ENCODE measurements at regions not wholly inside any gene's neighbourhood (a gene's known extent, or its start where the extent isn't known, plus 50 kb on each side); places are given as distances from the start of the nearest gene placed in this dataset.

- Mint-ChIP-seq H3K27ac (no peak overlapping the region), H3K9me3 (peaks cover 4% of the 10 kb centered on the region), H3K4me3 (no peak overlapping the region), H3K36me3 (no peaks in the 10 kb centered on the region), H3K27me3 (no peaks in the 10 kb centered on the region), H3K4me1 (no peaks in the 10 kb centered on the region)
- DNase-seq (ENCODE audit: low spot score in 2 of 2) (no peak), ATAC-seq (ENCODE audit: low read depth) (no peak)
Observed at GRCh38 chr18:42211201-42211600, 256.2 kb downstream of the PIK3C3 start.

GRCh38 chr18:42222557-42222956 is 267.5 kb downstream of the PIK3C3 start:
- DNase-seq (ENCODE audit: low spot score in 2 of 2): no peak
- H3K4me1 Mint-ChIP-seq: no peaks in the 10 kb centered on the region
- no peak for ATAC-seq (ENCODE audit: low read depth)
- no peak overlapping the region for H3K27ac Mint-ChIP-seq
- peaks cover 2% of the 10 kb centered on the region for H3K36me3 Mint-ChIP-seq
- no peaks in the 10 kb centered on the region for H3K27me3 Mint-ChIP-seq
- no peaks in the 10 kb centered on the region for H3K9me3 Mint-ChIP-seq
- no peak overlapping the region for H3K4me3 Mint-ChIP-seq

- Mint-ChIP-seq H3K27me3 (no peaks in the 10 kb centered on the region), H3K9me3 (no peaks in the 10 kb centered on the region), H3K4me1 (peaks cover 4% of the 10 kb centered on the region), H3K27ac (no peak overlapping the region), H3K36me3 (no peaks in the 10 kb centered on the region), H3K4me3 (no peak overlapping the region)
- ATAC-seq (ENCODE audit: low read depth) (no peak), DNase-seq (ENCODE audit: low spot score in 2 of 2) (no peak)
Observed at GRCh38 chr18:42228581-42228980, 273.5 kb downstream of the PIK3C3 start.

GRCh38 chr18:42229211-42230210 is 274.5 kb downstream of the PIK3C3 start:
- H3K4me3 Mint-ChIP-seq: no peak overlapping the region
- no peaks in the 10 kb centered on the region for H3K36me3 Mint-ChIP-seq
- H3K4me1 Mint-ChIP-seq: peaks cover 4% of the 10 kb centered on the region
- ATAC-seq (ENCODE audit: low read depth) (peak; percentile 72), DNase-seq (ENCODE audit: low spot score in 2 of 2) (no peak)
- H3K27me3 Mint-ChIP-seq: no peaks in the 10 kb centered on the region
- H3K27ac Mint-ChIP-seq: no peak overlapping the region
- H3K9me3 Mint-ChIP-seq: no peaks in the 10 kb centered on the region

GRCh38 chr18:42230636-42231035 is 275.6 kb downstream of the PIK3C3 start:
- Mint-ChIP-seq H3K27ac (no peak overlapping the region), H3K27me3 (no peaks in the 10 kb centered on the region), H3K9me3 (no peaks in the 10 kb centered on the region), H3K4me1 (peaks cover 4% of the 10 kb centered on the region), H3K4me3 (no peak overlapping the region), H3K36me3 (no peaks in the 10 kb centered on the region)
- no peak for ATAC-seq (ENCODE audit: low read depth)
- DNase-seq (ENCODE audit: low spot score in 2 of 2): no peak

GRCh38 chr18:42231284-42231683 is 276.2 kb downstream of the PIK3C3 start:
- H3K4me3 Mint-ChIP-seq: no peak overlapping the region

GRCh38 chr18:42231796-42232195 is 276.8 kb downstream of the PIK3C3 start:
- ATAC-seq (ENCODE audit: low read depth) (no peak), DNase-seq (ENCODE audit: low spot score in 2 of 2) (no peak)
- H3K27me3 Mint-ChIP-seq: no peaks in the 10 kb centered on the region
- H3K4me1 Mint-ChIP-seq: peaks cover 4% of the 10 kb centered on the region
- no peaks in the 10 kb centered on the region for H3K36me3 Mint-ChIP-seq
- H3K27ac Mint-ChIP-seq: no peak overlapping the region
- no peaks in the 10 kb centered on the region for H3K9me3 Mint-ChIP-seq
- H3K4me3 Mint-ChIP-seq: no peak overlapping the region

More at GRCh38 chr18:42231284-42231683, 276.2 kb downstream of the PIK3C3 start:
- no peak for DNase-seq (ENCODE audit: low spot score in 2 of 2)
- Mint-ChIP-seq H3K27ac (no peak overlapping the region), H3K36me3 (no peaks in the 10 kb centered on the region), H3K9me3 (no peaks in the 10 kb centered on the region), H3K4me1 (peaks cover 4% of the 10 kb centered on the region), H3K27me3 (no peaks in the 10 kb centered on the region)
- ATAC-seq (ENCODE audit: low read depth): no peak

- Mint-ChIP-seq H3K4me1 (peaks cover 4% of the 10 kb centered on the region), H3K27me3 (no peaks in the 10 kb centered on the region), H3K36me3 (no peaks in the 10 kb centered on the region), H3K4me3 (no peak overlapping the region), H3K9me3 (no peaks in the 10 kb centered on the region), H3K27ac (no peak overlapping the region)
- ATAC-seq (ENCODE audit: low read depth) (no peak), DNase-seq (ENCODE audit: low spot score in 2 of 2) (no peak)
Observed at GRCh38 chr18:42233908-42234307, 278.9 kb downstream of the PIK3C3 start.

GRCh38 chr18:42242758-42243157 is 287.7 kb downstream of the PIK3C3 start:
- DNase-seq (ENCODE audit: low spot score in 2 of 2): no peak
- no peaks in the 10 kb centered on the region for H3K36me3 Mint-ChIP-seq
- H3K9me3 Mint-ChIP-seq: no peaks in the 10 kb centered on the region
- no peaks in the 10 kb centered on the region for H3K27me3 Mint-ChIP-seq
- ATAC-seq (ENCODE audit: low read depth): no peak
- H3K4me1 Mint-ChIP-seq: no peaks in the 10 kb centered on the region
- H3K4me3 Mint-ChIP-seq: no peak overlapping the region
- H3K27ac Mint-ChIP-seq: no peak overlapping the region

GRCh38 chr18:42245137-42245536 is 290.1 kb downstream of the PIK3C3 start:
- Mint-ChIP-seq H3K36me3 (no peaks in the 10 kb centered on the region), H3K27me3 (no peaks in the 10 kb centered on the region), H3K4me3 (no peak overlapping the region), H3K9me3 (no peaks in the 10 kb centered on the region), H3K27ac (no peak overlapping the region), H3K4me1 (no peaks in the 10 kb centered on the region)
- ATAC-seq (ENCODE audit: low read depth): no peak
- no peak for DNase-seq (ENCODE audit: low spot score in 2 of 2)

GRCh38 chr18:42255908-42256765 is 301.1 kb downstream of the PIK3C3 start:
- Mint-ChIP-seq H3K4me1 (no peaks in the 10 kb centered on the region), H3K9me3 (peaks cover 2% of the 10 kb centered on the region), H3K27me3 (peaks cover 11% of the 10 kb centered on the region), H3K4me3 (no peak overlapping the region), H3K36me3 (no peaks in the 10 kb centered on the region), H3K27ac (no peak overlapping the region)
- no peak for ATAC-seq (ENCODE audit: low read depth)
- DNase-seq (ENCODE audit: low spot score in 2 of 2): no peak

GRCh38 chr18:42258301-42258965 is 303.4 kb downstream of the PIK3C3 start:
- no peak overlapping the region for H3K4me3 Mint-ChIP-seq

GRCh38 chr18:42261731-42262130 is 306.7 kb downstream of the PIK3C3 start:
- no peak overlapping the region for H3K27ac Mint-ChIP-seq

More at GRCh38 chr18:42258301-42258965, 303.4 kb downstream of the PIK3C3 start:
- Mint-ChIP-seq H3K27me3 (peaks cover 11% of the 10 kb centered on the region), H3K27ac (no peak overlapping the region), H3K9me3 (no peaks in the 10 kb centered on the region), H3K36me3 (no peaks in the 10 kb centered on the region), H3K4me1 (no peaks in the 10 kb centered on the region)
- ATAC-seq (ENCODE audit: low read depth) (no peak), DNase-seq (ENCODE audit: low spot score in 2 of 2) (no peak)

GRCh38 chr18:42264497-42264896 is 309.5 kb downstream of the PIK3C3 start:
- DNase-seq (ENCODE audit: low spot score in 2 of 2) (no peak), ATAC-seq (ENCODE audit: low read depth) (no peak)
- Mint-ChIP-seq H3K4me3 (no peak overlapping the region), H3K36me3 (no peaks in the 10 kb centered on the region), H3K4me1 (no peaks in the 10 kb centered on the region), H3K9me3 (no peaks in the 10 kb centered on the region), H3K27ac (no peak overlapping the region), H3K27me3 (peaks cover 1% of the 10 kb centered on the region)

More at GRCh38 chr18:42261731-42262130, 306.7 kb downstream of the PIK3C3 start:
- no peaks in the 10 kb centered on the region for H3K36me3 Mint-ChIP-seq
- no peak for DNase-seq (ENCODE audit: low spot score in 2 of 2)
- peaks cover 4% of the 10 kb centered on the region for H3K27me3 Mint-ChIP-seq
- H3K4me1 Mint-ChIP-seq: no peaks in the 10 kb centered on the region
- no peak overlapping the region for H3K4me3 Mint-ChIP-seq
- no peaks in the 10 kb centered on the region for H3K9me3 Mint-ChIP-seq
- no peak for ATAC-seq (ENCODE audit: low read depth)

All from memory B cell (primary cell).